GM23338 (cell line): ENCODE measurements at regions not wholly inside any gene's neighbourhood (a gene's known extent, or its start where the extent isn't known, plus 50 kb on each side); places are given as distances from the start of the nearest gene placed in this dataset.

Experiments used
- ATAC-seq: fragments of 200-7000 bp; cut with Tn5 transposase; 3 replicates; pipeline ENCODE4 v1.9.1; 2020
- DNase-seq: peaks from one replicate; pipeline ENCODE4 v3.0.0-alpha.2; 2015; ENCODE audit warnings: low spot score
- H2AFZ ChIP-seq: fragments of 200-600 bp; sonication (generic); 2 replicates; pipeline ENCODE4 v1.8.0; 2016; ENCODE audit warnings: antibody characterized with exemption, mild to moderate bottlenecking, moderate library complexity
- H3F3A ChIP-seq: fragments of 200-600 bp; sonication (generic); replicated peaks from 2 replicates; pipeline ENCODE4 v1.8.0; 2017; ENCODE audit warnings: antibody characterized with exemption, mixed run types, low read depth
- H3K27ac ChIP-seq: fragments of 200-600 bp; sonication (generic); 2 replicates; pipeline ENCODE4 v1.6.1; 2016; ENCODE audit warnings: low read depth
- H3K27me3 ChIP-seq: fragments of 200-600 bp; sonication (generic); 2 replicates; pipeline ENCODE4 v1.8.0; 2016; ENCODE audit warnings: mild to moderate bottlenecking, mixed run types, moderate library complexity; ENCODE audit not compliant: insufficient read depth
- H3K36me3 ChIP-seq: fragments of 200-600 bp; sonication (generic); 2 replicates; pipeline ENCODE4 v1.8.0; 2016; ENCODE audit warnings: mild to moderate bottlenecking; ENCODE audit not compliant: insufficient read depth
- H3K4me1 ChIP-seq: fragments of 200-600 bp; sonication (generic); 2 replicates; pipeline ENCODE4 v1.8.0; 2016; ENCODE audit warnings: mild to moderate bottlenecking, moderate library complexity; ENCODE audit not compliant: insufficient read depth
- H3K4me2 ChIP-seq: fragments of 200-600 bp; sonication (generic); 2 replicates; pipeline ENCODE4 v1.7.1; 2017; ENCODE audit warnings: mixed run types
- H3K4me3 ChIP-seq: fragments of 200-600 bp; sonication (generic); 2 replicates; pipeline ENCODE4 v1.6.1; 2016; ENCODE audit warnings: mixed run types
- H3K79me2 ChIP-seq: fragments of 200-600 bp; sonication (generic); replicated peaks from 2 replicates; pipeline ENCODE4 v1.8.0; 2017; ENCODE audit warnings: mild to moderate bottlenecking; ENCODE audit not compliant: insufficient read depth
- H3K9me2 ChIP-seq: fragments of 200-600 bp; sonication (generic); 2 replicates; pipeline ENCODE4 v1.8.0; 2017; ENCODE audit not compliant: insufficient read depth
- H4K20me1 ChIP-seq: fragments of 200-600 bp; sonication (generic); replicated peaks from 2 replicates; pipeline ENCODE4 v1.8.0; 2017; ENCODE audit warnings: mild to moderate bottlenecking; ENCODE audit not compliant: insufficient read depth
- H3K27ac Mint-ChIP-seq: 2 replicates; pipeline ENCODE4 v1.8.0; 2020; ENCODE audit warnings: inconsistent platforms, mild to moderate bottlenecking, moderate library complexity, mixed read lengths
- H3K27me3 Mint-ChIP-seq: 3 replicates; pipeline ENCODE4 v1.8.0; 2022; ENCODE audit warnings: low read depth, mild to moderate bottlenecking, moderate library complexity, mixed read lengths, inconsistent platforms; ENCODE audit not compliant: insufficient read depth, poor library complexity
- H3K36me3 Mint-ChIP-seq: 3 replicates; pipeline ENCODE4 v1.8.0; 2021; ENCODE audit warnings: low read depth, mild to moderate bottlenecking, inconsistent platforms, moderate library complexity, mixed read lengths
- H3K4me1 Mint-ChIP-seq: 3 replicates; pipeline ENCODE4 v1.8.0; 2020; ENCODE audit warnings: mild to moderate bottlenecking, inconsistent platforms, mixed read lengths
- H3K4me3 Mint-ChIP-seq: 3 replicates; pipeline ENCODE4 v1.8.0; 2021; ENCODE audit warnings: moderate library complexity, mild to moderate bottlenecking, inconsistent platforms, mixed read lengths
- H3K9me3 Mint-ChIP-seq: 3 replicates; pipeline ENCODE4 v1.8.0; 2020; ENCODE audit warnings: moderate library complexity, mild to moderate bottlenecking, inconsistent platforms, mixed read lengths
- CREB1 ChIP-seq: fragments of 250-450 bp; sonication (Bioruptor Pico); IDR thresholded peaks from 2 replicates; pipeline ENCODE4 v1.5.0; 2020; ENCODE audit warnings: low read depth, mild to moderate bottlenecking, moderate library complexity
- ETS1 ChIP-seq: IDR thresholded peaks from 2 replicates; pipeline ENCODE4 v1.6.1; 2016; ENCODE audit warnings: antibody characterized with exemption
- EZH2 ChIP-seq: fragments of 200-600 bp; sonication (generic); IDR thresholded peaks from one replicate; pipeline ENCODE4 v1.8.0; 2017; ENCODE audit warnings: antibody characterized with exemption, mild to moderate bottlenecking, low read depth; ENCODE audit not compliant: unreplicated experiment
- EZH2phosphoT487 ChIP-seq: fragments of 200-600 bp; sonication (generic); IDR thresholded peaks from one replicate; pipeline ENCODE4 v1.8.1; 2018; ENCODE audit warnings: antibody characterized with exemption; ENCODE audit not compliant: unreplicated experiment
- JUNB ChIP-seq: IDR thresholded peaks from one replicate; pipeline ENCODE4 v1.6.1; 2016; ENCODE audit warnings: antibody characterized with exemption; ENCODE audit not compliant: unreplicated experiment
- NANOG ChIP-seq: IDR thresholded peaks from 2 replicates; pipeline ENCODE4 v1.6.1; 2016; ENCODE audit warnings: antibody characterized with exemption, borderline replicate concordance
- POLR2AphosphoS5 ChIP-seq: IDR thresholded peaks from 2 replicates; pipeline ENCODE4 v1.6.1; 2016; ENCODE audit warnings: antibody characterized with exemption, low read depth
- REST ChIP-seq: IDR thresholded peaks from one replicate; pipeline ENCODE4 v1.6.1; 2018; ENCODE audit warnings: antibody characterized with exemption; ENCODE audit not compliant: unreplicated experiment
- STAT1 ChIP-seq: IDR thresholded peaks from one replicate; pipeline ENCODE4 v1.6.1; 2016; ENCODE audit warnings: antibody characterized with exemption; ENCODE audit not compliant: unreplicated experiment
- ZNF114 ChIP-seq: fragments of 250-450 bp; sonication (Bioruptor Pico); IDR thresholded peaks from 2 replicates; pipeline ENCODE4 v1.5.0; 2020; ENCODE audit warnings: mild to moderate bottlenecking, moderate library complexity
- ZNF331 ChIP-seq: fragments of 250-450 bp; sonication (Bioruptor Pico); IDR thresholded peaks from 2 replicates; pipeline ENCODE4 v1.5.0; 2020; ENCODE audit warnings: low read depth, mild to moderate bottlenecking, moderate library complexity
- ZNF462 ChIP-seq: fragments of 250-450 bp; sonication (Bioruptor Pico); IDR thresholded peaks from 2 replicates; pipeline ENCODE4 v1.5.0; 2020; ENCODE audit warnings: mild to moderate bottlenecking, moderate library complexity
- TF ChIP-seq, protein P1 (sequence below), 2 experiments: fragments of 200-600 bp in 1 of 2; sonication (generic) in 1 of 2; conservative IDR thresholded peaks; 2 replicates each; pipeline versions ENCODE4 v1.5.1 to v1.6.1; 2016 to 2017; ENCODE audit warnings: antibody characterized with exemption in 2 of 2, low read depth in 2 of 2, mild to moderate bottlenecking in 2 of 2, moderate library complexity in 1 of 2

DNA sequence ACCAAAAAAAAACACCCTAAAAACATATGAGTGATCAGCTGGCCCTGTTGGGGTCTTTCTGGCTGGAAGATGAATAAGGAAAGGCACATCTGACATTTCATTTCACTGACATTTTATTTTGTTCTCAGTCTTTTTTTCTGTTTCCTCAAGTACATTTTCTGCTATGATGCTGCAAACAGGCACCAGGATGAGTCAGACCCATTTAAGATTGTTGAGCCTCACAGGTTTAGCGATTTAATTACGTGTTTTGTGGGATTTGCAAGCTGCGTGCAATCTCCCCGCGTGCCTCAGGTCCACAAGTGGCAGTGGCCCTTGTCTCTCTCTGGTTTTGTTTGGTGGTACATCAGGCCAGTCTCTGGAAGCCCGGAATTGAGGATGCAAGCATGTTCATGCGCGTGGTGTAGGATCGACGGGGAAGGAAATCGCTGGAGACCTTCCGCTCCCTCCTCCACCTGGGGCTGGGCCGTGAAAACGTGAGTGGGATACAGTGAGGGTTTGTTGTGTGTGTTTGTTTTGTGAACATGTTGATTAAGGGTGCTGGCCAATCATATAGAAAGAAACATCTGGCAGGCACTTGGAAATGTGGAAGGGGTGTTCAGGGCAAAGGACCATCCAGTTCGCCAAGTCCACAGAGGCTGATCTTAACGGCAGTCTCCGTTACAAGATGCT, 120.2 kb upstream of the ZNF516 start:
- no peak overlapping the region for H3K27ac Mint-ChIP-seq
- H3K4me2 ChIP-seq: no peak overlapping the region
- peak overlapping the region; percentile 59; the same call in 1 of the 2 replicates for H2AFZ ChIP-seq
- H3K79me2 ChIP-seq: no peaks in the 10 kb centered on the region
- 0 out of 2 replicates have a peak, but pooled peaks cover 3% of the 10 kb centered on the region for H3F3A ChIP-seq
- no peaks in the 10 kb centered on the region for H4K20me1 ChIP-seq
- H3K27me3 ChIP-seq: peaks cover 16% of the 10 kb centered on the region; the same call in 1 of the 2 replicates
- H3K4me3 ChIP-seq: no peak overlapping the region
- ATAC-seq (no peak), DNase-seq (no peak)
- no peaks in the 10 kb centered on the region for H3K36me3 Mint-ChIP-seq
- peaks cover 24% of the 10 kb centered on the region for H3K4me1 Mint-ChIP-seq
- peaks cover 21% of the 10 kb centered on the region for H3K27me3 Mint-ChIP-seq
- H3K9me2 ChIP-seq: no peaks in the 10 kb centered on the region
- no peak overlapping the region for H3K4me3 Mint-ChIP-seq
- H3K27ac ChIP-seq: no peak overlapping the region
- TF ChIP-seq JUNB: no peak
- no peak for TF ChIP-seq ZNF331
- no peak for TF ChIP-seq ZNF462
- TF ChIP-seq POLR2AphosphoS5: no peak
- TF ChIP-seq NANOG: no peak
- no peak for TF ChIP-seq CREB1 (CRISPR knock-in tag)
- TF ChIP-seq STAT1: no peak
- TF ChIP-seq, protein P1, sequence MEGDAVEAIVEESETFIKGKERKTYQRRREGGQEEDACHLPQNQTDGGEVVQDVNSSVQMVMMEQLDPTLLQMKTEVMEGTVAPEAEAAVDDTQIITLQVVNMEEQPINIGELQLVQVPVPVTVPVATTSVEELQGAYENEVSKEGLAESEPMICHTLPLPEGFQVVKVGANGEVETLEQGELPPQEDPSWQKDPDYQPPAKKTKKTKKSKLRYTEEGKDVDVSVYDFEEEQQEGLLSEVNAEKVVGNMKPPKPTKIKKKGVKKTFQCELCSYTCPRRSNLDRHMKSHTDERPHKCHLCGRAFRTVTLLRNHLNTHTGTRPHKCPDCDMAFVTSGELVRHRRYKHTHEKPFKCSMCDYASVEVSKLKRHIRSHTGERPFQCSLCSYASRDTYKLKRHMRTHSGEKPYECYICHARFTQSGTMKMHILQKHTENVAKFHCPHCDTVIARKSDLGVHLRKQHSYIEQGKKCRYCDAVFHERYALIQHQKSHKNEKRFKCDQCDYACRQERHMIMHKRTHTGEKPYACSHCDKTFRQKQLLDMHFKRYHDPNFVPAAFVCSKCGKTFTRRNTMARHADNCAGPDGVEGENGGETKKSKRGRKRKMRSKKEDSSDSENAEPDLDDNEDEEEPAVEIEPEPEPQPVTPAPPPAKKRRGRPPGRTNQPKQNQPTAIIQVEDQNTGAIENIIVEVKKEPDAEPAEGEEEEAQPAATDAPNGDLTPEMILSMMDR (conservative IDR thresholded peaks at IDR 0.05; ENCODE audit: low read depth in 2 of 2): no peak
- TF ChIP-seq ZNF114 (CRISPR knock-in tag): no peak
- no peak for TF ChIP-seq EZH2phosphoT487
- no peak for TF ChIP-seq REST
- TF ChIP-seq EZH2: no peak
- TF ChIP-seq ETS1: no peak
- no peaks in the 10 kb centered on the region; the same call in 1 of the 2 replicates for H3K36me3 ChIP-seq
- H3K4me1 ChIP-seq: peaks cover 11% of the 10 kb centered on the region
- peaks cover 5% of the 10 kb centered on the region for H3K9me3 Mint-ChIP-seq
